ENCODE measurements at regions not wholly inside any gene's neighbourhood (a gene's known extent, or its start where the extent isn't known, plus 50 kb on each side); places are given as distances from the start of the nearest gene placed in this dataset.

DNA sequence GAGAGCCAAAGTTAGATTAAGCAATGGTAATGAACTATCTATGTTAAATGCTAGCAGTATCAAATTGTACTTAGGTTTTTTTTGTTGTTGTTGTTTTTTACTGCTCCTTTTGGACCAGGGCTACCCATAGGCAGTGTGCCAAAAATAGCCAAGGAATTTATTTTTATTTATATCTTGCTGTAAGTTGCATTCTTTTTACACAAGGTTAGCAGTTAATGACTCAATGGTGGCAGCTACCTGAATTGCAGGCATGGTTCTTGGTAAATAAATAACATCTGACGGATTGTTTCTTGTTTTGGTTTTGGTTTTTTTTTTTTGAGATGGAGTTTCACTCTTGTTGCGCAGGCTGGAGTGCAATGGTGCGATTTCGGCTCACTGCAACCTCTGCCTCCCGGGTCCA, 194.8 kb upstream of the TSC22D1 start:
- Histone ChIP-seq H3K36me3 (ENCODE audit: control insufficient read depth, insufficient read depth, low read length) (no peaks in the 10 kb centered on the region), H2BK120ac (ENCODE audit: low read depth, low read length) (no peak overlapping the region), H3K4me1 (ENCODE audit: control insufficient read depth, low read depth, low read length) (no peaks in the 10 kb centered on the region), H3K4ac (ENCODE audit: low read depth, low read length) (no peak overlapping the region), H3K27me3 (ENCODE audit: insufficient read depth, low read length, poor library complexity) (no peaks in the 10 kb centered on the region), H3K4me3 (ENCODE audit: low read length) (no peak overlapping the region), H3K4me2 (ENCODE audit: low read length) (no peak overlapping the region), H2BK15ac (replicated peaks; ENCODE audit: low read depth) (no peak overlapping the region), H4K8ac (ENCODE audit: low read depth, low read length) (no peak overlapping the region), H3K9ac (ENCODE audit: low read length) (no peak overlapping the region), H3K23ac (ENCODE audit: low read length) (no peak overlapping the region), H4K5ac (ENCODE audit: low read length) (no peak overlapping the region), H3K56ac (ENCODE audit: low read length) (no peak overlapping the region), H3K79me2 (ENCODE audit: control insufficient read depth, insufficient read depth, low read length) (no peaks in the 10 kb centered on the region), H3K27ac (ENCODE audit: low read depth, low read length) (no peak overlapping the region), H2BK5ac (ENCODE audit: low read length) (no peak overlapping the region), H3K79me1 (ENCODE audit: low read length) (no peaks in the 10 kb centered on the region), H2AK5ac (ENCODE audit: low read length) (no peak overlapping the region), H3K18ac (ENCODE audit: low read length) (no peak overlapping the region)
- WGBS (ENCODE audit: extremely low coverage, insufficient coverage, low lambda C conversion rate), result no CpG with 5 or more reads among the region's 5 CpGs
- DNase-seq, result no peak

DNA sequence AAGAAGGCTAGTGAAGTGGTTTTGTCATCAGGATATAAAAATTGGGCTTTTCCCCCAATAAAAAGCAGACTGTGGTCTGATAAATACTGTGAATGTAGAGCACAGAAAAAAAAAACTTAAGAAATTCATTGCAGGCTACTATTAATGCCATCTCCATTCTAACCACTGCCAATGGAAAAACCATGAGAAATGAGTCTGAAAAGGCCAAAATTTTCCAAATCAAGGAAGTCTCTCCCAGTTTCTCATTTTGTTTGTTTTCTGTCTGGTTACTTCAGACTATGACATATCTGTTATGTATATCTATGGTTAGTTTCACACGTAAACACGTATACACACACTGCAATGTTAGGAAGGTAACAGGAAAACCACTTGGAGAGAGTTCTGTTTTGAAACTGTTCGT, 193.6 kb upstream of the TSC22D1 start:
- Histone ChIP-seq H3K18ac (ENCODE audit: low read length) (no peak overlapping the region), H3K79me2 (ENCODE audit: control insufficient read depth, insufficient read depth, low read length) (no peaks in the 10 kb centered on the region), H3K4me1 (ENCODE audit: control insufficient read depth, low read depth, low read length) (no peaks in the 10 kb centered on the region), H3K36me3 (ENCODE audit: control insufficient read depth, insufficient read depth, low read length) (no peaks in the 10 kb centered on the region), H4K8ac (ENCODE audit: low read depth, low read length) (no peak overlapping the region), H3K27ac (ENCODE audit: low read depth, low read length) (no peak overlapping the region), H2BK15ac (replicated peaks; ENCODE audit: low read depth) (no peak overlapping the region), H3K79me1 (ENCODE audit: low read length) (no peaks in the 10 kb centered on the region), H3K4me3 (ENCODE audit: low read length) (no peak overlapping the region), H3K56ac (ENCODE audit: low read length) (no peak overlapping the region), H4K5ac (ENCODE audit: low read length) (no peak overlapping the region), H3K27me3 (ENCODE audit: insufficient read depth, low read length, poor library complexity) (no peaks in the 10 kb centered on the region), H2BK120ac (ENCODE audit: low read depth, low read length) (no peak overlapping the region), H3K9ac (ENCODE audit: low read length) (no peak overlapping the region), H3K23ac (ENCODE audit: low read length) (no peak overlapping the region), H3K4me2 (ENCODE audit: low read length) (no peak overlapping the region), H2AK5ac (ENCODE audit: low read length) (no peak overlapping the region), H2BK5ac (ENCODE audit: low read length) (no peak overlapping the region), H3K4ac (ENCODE audit: low read depth, low read length) (no peak overlapping the region)
- WGBS (ENCODE audit: extremely low coverage, insufficient coverage, low lambda C conversion rate), result no CpG with 5 or more reads among the region's 3 CpGs
- DNase-seq, result no peak

DNA sequence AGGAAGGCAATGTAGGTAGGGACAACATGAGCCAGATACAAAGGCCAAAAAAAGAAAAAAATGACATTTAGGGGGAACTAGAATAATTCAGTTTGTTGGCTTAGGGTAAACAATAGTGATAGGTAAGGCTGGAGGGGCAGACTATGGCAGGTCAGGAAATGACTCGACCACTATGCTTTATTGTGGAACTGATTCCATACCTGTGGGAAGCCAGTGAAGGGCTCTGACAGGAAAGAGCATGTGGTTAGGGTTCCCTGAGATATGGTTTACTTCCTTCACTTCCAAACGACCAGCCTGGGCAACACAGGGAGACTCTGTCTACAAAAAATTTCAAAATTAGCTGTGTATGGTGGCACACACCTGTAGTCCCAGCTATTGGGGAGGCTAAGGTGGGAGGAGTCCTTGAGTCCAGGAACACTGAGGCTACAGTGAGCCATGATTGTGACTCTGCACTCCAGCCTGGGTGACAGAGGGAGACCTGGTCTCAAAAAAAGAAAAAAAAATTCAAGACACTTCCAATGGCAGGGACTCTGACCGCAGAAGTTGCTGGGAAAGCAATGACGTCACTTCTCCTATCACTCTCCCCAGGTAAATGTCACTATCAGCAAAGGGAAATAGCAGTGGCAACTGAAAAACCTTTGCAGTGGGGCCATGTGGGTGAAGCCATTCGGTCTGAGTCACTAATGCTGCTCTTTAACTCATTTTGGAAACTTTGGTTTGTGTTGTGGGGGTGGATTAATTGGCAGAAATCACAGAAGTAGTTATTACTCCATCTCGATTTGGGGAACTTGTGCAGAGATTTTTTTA, 192.8 kb upstream of the TSC22D1 start:
- Histone ChIP-seq H3K79me1 (ENCODE audit: low read length) (no peaks in the 10 kb centered on the region), H2BK15ac (replicated peaks; ENCODE audit: low read depth) (no peak overlapping the region), H2BK5ac (ENCODE audit: low read length) (no peak overlapping the region), H3K9ac (ENCODE audit: low read length) (no peak overlapping the region), H2AK5ac (ENCODE audit: low read length) (no peak overlapping the region), H3K4me3 (ENCODE audit: low read length) (no peak overlapping the region), H3K23ac (ENCODE audit: low read length) (no peak overlapping the region), H3K56ac (ENCODE audit: low read length) (no peak overlapping the region), H3K27me3 (ENCODE audit: insufficient read depth, low read length, poor library complexity) (no peaks in the 10 kb centered on the region), H3K18ac (ENCODE audit: low read length) (no peak overlapping the region), H3K36me3 (ENCODE audit: control insufficient read depth, insufficient read depth, low read length) (no peaks in the 10 kb centered on the region), H3K4ac (ENCODE audit: low read depth, low read length) (no peak overlapping the region), H2BK120ac (ENCODE audit: low read depth, low read length) (no peak overlapping the region), H3K4me2 (ENCODE audit: low read length) (no peak overlapping the region), H3K79me2 (ENCODE audit: control insufficient read depth, insufficient read depth, low read length) (no peaks in the 10 kb centered on the region), H3K4me1 (ENCODE audit: control insufficient read depth, low read depth, low read length) (no peaks in the 10 kb centered on the region), H4K8ac (ENCODE audit: low read depth, low read length) (no peak overlapping the region), H4K5ac (ENCODE audit: low read length) (no peak overlapping the region), H3K27ac (ENCODE audit: low read depth, low read length) (no peak overlapping the region)
- WGBS (ENCODE audit: extremely low coverage, insufficient coverage, low lambda C conversion rate), result no CpG with 5 or more reads among the region's 6 CpGs
- no peak for DNase-seq

DNA sequence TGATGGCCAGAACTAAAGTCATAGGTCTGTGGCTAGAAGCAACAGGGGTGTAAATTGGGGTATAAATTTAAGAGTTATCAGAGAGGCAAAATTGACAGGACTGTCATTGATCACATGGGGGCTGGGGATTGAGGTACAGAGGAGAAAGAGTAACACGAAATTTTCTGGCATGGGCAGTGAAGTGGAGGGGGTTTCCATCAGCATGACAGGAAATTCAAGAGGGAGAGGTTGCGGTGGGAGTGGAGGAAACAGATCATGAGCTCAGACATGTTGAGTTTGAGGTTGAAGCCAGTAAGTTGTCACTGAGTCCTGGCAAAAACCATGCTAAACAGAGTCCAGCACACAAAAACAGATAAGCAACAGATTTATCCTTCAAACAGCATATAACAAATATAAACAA, 192.1 kb upstream of the TSC22D1 start:
- Histone ChIP-seq H3K79me1 (ENCODE audit: low read length) (no peaks in the 10 kb centered on the region), H3K4me1 (ENCODE audit: control insufficient read depth, low read depth, low read length) (peaks cover 2% of the 10 kb centered on the region), H3K4me2 (ENCODE audit: low read length) (no peak overlapping the region), H3K27me3 (ENCODE audit: insufficient read depth, low read length, poor library complexity) (no peaks in the 10 kb centered on the region), H3K56ac (ENCODE audit: low read length) (no peak overlapping the region), H2BK15ac (replicated peaks; ENCODE audit: low read depth) (no peak overlapping the region), H2BK120ac (ENCODE audit: low read depth, low read length) (no peak overlapping the region), H3K23ac (ENCODE audit: low read length) (no peak overlapping the region), H3K9ac (ENCODE audit: low read length) (no peak overlapping the region), H3K4me3 (ENCODE audit: low read length) (no peak overlapping the region), H4K5ac (ENCODE audit: low read length) (no peak overlapping the region), H3K18ac (ENCODE audit: low read length) (no peak overlapping the region), H3K36me3 (ENCODE audit: control insufficient read depth, insufficient read depth, low read length) (no peaks in the 10 kb centered on the region), H2BK5ac (ENCODE audit: low read length) (no peak overlapping the region), H3K27ac (ENCODE audit: low read depth, low read length) (no peak overlapping the region), H3K79me2 (ENCODE audit: control insufficient read depth, insufficient read depth, low read length) (no peaks in the 10 kb centered on the region), H2AK5ac (ENCODE audit: low read length) (no peak overlapping the region), H4K8ac (ENCODE audit: low read depth, low read length) (no peak overlapping the region), H3K4ac (ENCODE audit: low read depth, low read length) (no peak overlapping the region)
- no CpG with 5 or more reads among the region's 2 CpGs for WGBS (ENCODE audit: extremely low coverage, insufficient coverage, low lambda C conversion rate)
- DNase-seq, result no peak

DNA sequence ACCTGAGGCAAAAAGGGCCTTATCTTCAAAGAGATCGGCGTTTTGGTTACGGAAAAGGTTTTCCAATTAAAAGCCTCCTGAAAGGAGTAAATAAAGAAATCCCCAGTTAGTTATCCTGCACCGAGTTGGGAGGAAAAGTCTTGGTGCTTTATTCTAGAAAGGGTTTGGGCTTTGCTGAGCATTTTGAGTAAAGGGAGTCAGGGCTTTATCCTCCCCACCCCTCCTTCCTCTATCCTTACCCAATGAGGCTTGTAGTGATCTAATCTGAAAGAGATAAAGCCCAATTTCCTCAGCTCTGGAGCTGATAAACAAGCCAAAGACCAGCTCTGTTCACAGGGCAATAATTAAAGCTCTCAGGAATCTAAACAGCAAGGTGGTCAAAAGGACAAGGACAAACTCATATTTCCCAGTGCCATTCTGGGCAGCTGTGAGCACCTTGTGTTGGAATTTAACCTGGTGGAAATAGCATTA, 188.9 kb upstream of the TSC22D1 start:
- Histone ChIP-seq H3K9ac (ENCODE audit: low read length) (no peak overlapping the region), H3K4me1 (ENCODE audit: control insufficient read depth, low read depth, low read length) (peaks cover 2% of the 10 kb centered on the region), H4K8ac (ENCODE audit: low read depth, low read length) (no peak overlapping the region), H3K4me3 (ENCODE audit: low read length) (no peak overlapping the region), H2AK5ac (ENCODE audit: low read length) (no peak overlapping the region), H4K5ac (ENCODE audit: low read length) (no peak overlapping the region), H3K23ac (ENCODE audit: low read length) (no peak overlapping the region), H3K4me2 (ENCODE audit: low read length) (no peak overlapping the region), H2BK15ac (replicated peaks; ENCODE audit: low read depth) (no peak overlapping the region), H3K79me2 (ENCODE audit: control insufficient read depth, insufficient read depth, low read length) (no peaks in the 10 kb centered on the region), H3K27ac (ENCODE audit: low read depth, low read length) (no peak overlapping the region), H2BK5ac (ENCODE audit: low read length) (no peak overlapping the region), H3K18ac (ENCODE audit: low read length) (peak overlapping the region; percentile 93), H2BK120ac (ENCODE audit: low read depth, low read length) (no peak overlapping the region), H3K36me3 (ENCODE audit: control insufficient read depth, insufficient read depth, low read length) (no peaks in the 10 kb centered on the region), H3K4ac (ENCODE audit: low read depth, low read length) (no peak overlapping the region), H3K56ac (ENCODE audit: low read length) (no peak overlapping the region), H3K79me1 (ENCODE audit: low read length) (no peaks in the 10 kb centered on the region), H3K27me3 (ENCODE audit: insufficient read depth, low read length, poor library complexity) (no peaks in the 10 kb centered on the region)
- WGBS (ENCODE audit: extremely low coverage, insufficient coverage, low lambda C conversion rate), result no CpG with 5 or more reads among the region's 4 CpGs
- DNase-seq, result peak; percentile 90

DNA sequence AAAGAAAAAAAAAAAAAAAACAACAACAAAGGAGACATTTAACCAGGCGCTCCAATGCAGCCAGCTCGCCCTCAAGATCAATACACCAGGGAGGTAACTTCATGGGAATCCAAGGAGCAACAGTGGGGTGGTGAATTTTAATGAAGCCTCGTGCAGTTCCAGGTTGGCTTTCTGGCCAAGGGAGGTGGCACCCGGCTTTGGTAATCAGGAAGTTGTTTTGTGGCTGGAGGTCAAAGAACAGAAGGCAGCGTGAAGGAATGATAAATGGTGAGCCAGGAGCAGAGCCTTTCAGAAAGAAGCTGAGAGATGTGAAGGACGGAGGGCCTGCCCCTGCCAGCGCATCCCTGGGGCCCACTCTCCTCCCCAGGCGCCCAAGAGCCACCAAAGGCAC, 188.2 kb upstream of the TSC22D1 start:
- H2BK5ac ChIP-seq (ENCODE audit: low read length), result no peak overlapping the region
- H3K4me1 ChIP-seq (ENCODE audit: control insufficient read depth, low read depth, low read length), result peaks cover 4% of the 10 kb centered on the region
- H3K36me3 ChIP-seq (ENCODE audit: control insufficient read depth, insufficient read depth, low read length), result no peaks in the 10 kb centered on the region
- H3K79me1 ChIP-seq (ENCODE audit: low read length), result no peaks in the 10 kb centered on the region
- H2AK5ac ChIP-seq (ENCODE audit: low read length), result no peak overlapping the region
- H3K56ac ChIP-seq (ENCODE audit: low read length), result no peak overlapping the region
- no peak overlapping the region for H2BK120ac ChIP-seq (ENCODE audit: low read depth, low read length)
- peak overlapping the region; percentile 93 for H3K18ac ChIP-seq (ENCODE audit: low read length)
- no peak overlapping the region for H3K23ac ChIP-seq (ENCODE audit: low read length)
- H4K5ac ChIP-seq (ENCODE audit: low read length), result no peak overlapping the region
- no peak for DNase-seq
- no peak overlapping the region for H3K27ac ChIP-seq (ENCODE audit: low read depth, low read length)
- peak overlapping the region; percentile 82 for H3K4ac ChIP-seq (ENCODE audit: low read depth, low read length)
- H3K4me3 ChIP-seq (ENCODE audit: low read length), result no peak overlapping the region
- no peak overlapping the region for H4K8ac ChIP-seq (ENCODE audit: low read depth, low read length)
- H3K9ac ChIP-seq (ENCODE audit: low read length), result no peak overlapping the region
- H3K27me3 ChIP-seq (ENCODE audit: insufficient read depth, low read length, poor library complexity), result no peaks in the 10 kb centered on the region
- no peak overlapping the region for H3K4me2 ChIP-seq (ENCODE audit: low read length)
- no CpG with 5 or more reads among the region's 8 CpGs for WGBS (ENCODE audit: extremely low coverage, insufficient coverage, low lambda C conversion rate)
- no peak overlapping the region for H2BK15ac ChIP-seq (replicated peaks; ENCODE audit: low read depth)
- no peaks in the 10 kb centered on the region for H3K79me2 ChIP-seq (ENCODE audit: control insufficient read depth, insufficient read depth, low read length)
